GM18861 (cell line): ENCODE measurements at regions not wholly inside any gene's neighbourhood (a gene's known extent, or its start where the extent isn't known, plus 50 kb on each side); places are given as distances from the start of the nearest gene placed in this dataset.

Experiments
- ATAC-seq: cut with Tn5 transposase; IDR thresholded peaks from one replicate; pipeline ENCODE4 v1.9.1; 2021; ENCODE audit not compliant: unreplicated experiment

DNA sequence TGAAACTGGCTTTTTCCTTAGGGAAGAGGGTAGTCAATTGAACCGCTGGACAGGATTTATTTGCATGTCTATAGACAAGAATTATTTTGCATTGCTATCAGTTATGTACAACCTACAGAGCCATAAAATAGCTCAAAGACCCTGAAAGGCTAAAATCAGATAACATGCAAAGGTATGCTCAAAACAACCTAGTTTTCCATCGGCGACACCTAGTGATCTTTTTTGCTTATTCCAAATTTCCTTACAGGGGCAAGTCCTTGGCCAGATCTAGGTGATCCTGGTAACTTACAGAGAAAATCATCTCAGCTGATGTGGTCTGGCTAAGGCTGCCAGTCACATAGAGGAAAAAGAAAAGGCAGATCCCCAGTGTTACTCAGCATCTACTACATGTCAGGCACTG lies 141.2 kb upstream of the RPL38 start:
- no peak for ATAC-seq

DNA sequence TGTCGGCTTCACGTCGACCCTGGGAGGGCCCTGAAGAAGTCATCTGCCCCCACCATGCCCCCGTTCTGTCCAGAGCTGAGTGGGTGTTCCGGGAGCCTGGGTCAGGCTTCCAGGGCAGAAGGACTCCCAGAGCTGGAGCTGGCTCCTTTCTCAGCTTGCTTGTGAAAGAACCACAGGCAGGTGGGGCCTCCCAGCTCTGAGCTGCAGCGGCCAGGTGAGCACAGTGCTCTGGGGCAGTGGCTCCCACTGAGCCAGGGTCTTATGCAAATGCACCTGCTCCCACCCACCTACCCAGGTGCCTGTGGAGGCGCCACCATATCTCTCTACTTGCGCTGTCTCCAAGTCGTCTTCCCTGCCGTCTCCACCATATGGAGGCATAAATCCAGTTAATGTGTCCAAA lies 140.0 kb upstream of the RPL38 start:
- ATAC-seq = no peak

DNA sequence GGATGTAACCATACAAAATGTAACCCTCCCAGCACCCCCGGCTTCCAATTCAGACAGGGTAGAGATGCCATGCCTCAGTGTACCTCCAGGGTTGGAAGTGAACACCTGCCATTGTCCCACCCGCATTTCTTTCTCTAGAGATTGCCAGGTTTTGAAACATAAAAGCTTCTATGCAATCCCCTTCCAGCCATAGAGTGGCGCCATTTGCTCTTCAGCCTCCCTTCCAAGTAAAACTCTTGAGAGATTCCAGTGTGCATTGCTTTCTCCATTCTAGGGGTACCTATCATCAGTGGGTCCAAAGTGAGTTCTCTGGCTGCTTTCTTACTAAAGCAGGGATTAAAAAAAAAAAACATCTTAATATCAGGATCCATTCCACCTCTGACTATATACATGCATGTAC lies 133.1 kb upstream of the RPL38 start:
- ATAC-seq = no peak

DNA sequence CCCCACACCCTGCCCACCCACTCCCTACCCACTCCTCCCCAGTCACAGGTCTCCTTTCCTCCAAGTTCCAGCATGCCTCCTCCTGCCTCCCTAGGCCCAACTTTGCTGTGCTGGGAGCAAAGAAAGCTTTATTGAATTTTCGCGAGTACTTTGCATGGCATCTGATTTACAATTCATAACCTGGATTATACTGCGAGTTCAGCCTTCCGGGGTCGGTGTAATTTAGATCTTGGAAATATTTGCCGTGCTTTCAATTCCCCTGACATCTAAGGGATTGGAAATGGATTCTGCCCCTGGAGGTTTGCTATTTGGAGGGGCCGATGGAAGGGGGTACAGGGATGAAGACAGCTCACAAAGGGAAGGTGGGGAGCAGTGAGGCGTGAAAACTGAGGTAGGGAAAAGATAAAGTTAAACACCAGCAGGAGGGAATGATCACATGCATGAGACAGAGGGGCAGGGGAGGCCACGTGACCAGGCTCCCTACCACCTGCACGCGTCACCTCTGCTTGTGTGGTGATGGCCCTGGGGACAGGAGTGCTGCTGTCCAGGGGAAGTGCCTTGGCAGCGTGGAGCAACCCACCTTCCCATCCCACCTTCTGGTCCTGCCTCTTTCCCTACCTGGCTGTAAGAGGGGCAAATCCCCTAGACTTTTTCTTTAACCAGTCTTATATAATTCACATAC lies 132.3 kb upstream of the RPL38 start:
- ATAC-seq = no peak

DNA sequence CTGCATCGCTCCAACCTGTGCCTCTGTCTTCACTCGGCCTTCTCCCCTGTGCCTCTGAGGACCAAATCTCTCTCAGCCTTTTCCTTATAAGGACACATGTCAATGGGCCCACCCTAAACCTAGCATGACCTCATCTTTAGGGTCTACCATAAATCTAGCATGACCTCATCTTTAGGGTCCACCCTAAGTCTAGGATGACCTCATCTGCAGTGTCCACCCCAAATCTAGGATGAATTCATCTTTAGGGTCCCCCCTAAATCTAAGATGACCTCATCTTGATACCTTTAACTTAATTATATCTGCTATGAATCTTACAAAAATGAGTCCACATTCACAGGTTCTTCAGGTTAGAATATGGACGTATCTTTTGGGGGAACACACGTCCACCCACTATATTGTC lies 131.1 kb upstream of the RPL38 start:
- no peak for ATAC-seq

DNA sequence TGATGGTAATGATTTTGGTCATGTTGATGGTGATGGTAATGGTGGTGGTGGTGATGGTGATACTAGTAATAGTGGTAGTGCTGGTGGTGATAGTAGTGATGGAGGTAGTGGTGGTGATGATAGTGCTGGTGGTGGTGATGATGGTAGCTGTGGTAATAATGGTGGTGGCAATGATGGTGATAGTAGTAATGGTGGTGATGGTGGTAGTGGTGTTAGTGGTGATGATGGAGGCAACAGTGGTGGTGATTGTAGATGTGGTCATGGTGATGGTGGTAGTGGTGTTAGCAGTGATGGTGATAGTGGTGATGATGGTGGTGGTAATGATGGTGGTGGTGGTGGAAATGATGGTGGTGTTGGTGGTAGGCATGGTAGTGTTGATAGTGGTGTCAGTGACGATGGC lies 127.0 kb upstream of the RPL38 start:
- no peak for ATAC-seq

DNA sequence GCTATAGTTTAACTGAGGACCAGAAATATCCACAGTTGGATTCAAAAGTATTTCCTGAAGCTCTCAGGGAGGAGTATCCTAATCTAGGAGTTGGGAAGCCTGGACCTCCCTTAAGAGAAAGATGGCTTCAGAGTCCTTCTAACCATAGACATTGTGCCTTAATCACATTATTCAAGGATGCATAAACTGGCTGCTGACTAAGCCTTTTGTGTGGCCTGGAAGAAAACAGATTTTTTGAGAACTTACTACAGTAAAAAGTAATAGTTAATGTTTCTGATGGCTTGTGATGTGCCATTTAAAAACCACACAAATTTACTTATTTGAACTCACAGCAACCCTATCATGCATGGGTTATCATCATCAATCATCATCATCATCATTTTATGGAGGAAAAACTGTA lies 126.2 kb upstream of the RPL38 start:
- ATAC-seq = no peak

DNA sequence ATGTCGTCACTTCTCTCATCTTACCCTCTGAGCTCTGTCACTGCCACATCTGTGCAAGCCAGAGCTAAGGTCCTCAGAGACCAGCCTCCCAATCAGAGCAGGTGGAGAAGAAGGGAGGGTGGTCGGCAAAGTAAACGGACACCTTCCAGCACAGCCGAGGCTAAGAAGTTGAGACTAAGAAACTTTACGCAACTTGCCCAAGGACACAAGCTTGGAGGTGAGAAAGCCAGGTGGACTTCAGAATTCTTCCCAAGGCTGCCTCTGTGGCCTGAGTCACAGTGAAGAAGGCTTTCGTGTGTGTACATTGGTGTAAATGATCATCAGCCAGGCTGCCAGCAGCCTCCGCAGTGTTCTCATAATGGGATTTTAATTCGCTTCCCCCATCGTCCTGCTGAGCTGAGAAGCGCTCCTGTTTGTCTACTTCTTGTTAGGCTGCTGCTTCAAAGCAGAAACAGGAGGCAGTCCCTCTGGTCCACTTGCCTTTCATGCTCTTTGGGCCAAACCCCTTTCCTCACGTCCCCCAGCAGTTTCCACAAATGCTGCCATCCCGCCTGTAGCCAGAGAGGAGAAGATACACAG lies 125.0 kb upstream of the RPL38 start:
- no peak for ATAC-seq

DNA sequence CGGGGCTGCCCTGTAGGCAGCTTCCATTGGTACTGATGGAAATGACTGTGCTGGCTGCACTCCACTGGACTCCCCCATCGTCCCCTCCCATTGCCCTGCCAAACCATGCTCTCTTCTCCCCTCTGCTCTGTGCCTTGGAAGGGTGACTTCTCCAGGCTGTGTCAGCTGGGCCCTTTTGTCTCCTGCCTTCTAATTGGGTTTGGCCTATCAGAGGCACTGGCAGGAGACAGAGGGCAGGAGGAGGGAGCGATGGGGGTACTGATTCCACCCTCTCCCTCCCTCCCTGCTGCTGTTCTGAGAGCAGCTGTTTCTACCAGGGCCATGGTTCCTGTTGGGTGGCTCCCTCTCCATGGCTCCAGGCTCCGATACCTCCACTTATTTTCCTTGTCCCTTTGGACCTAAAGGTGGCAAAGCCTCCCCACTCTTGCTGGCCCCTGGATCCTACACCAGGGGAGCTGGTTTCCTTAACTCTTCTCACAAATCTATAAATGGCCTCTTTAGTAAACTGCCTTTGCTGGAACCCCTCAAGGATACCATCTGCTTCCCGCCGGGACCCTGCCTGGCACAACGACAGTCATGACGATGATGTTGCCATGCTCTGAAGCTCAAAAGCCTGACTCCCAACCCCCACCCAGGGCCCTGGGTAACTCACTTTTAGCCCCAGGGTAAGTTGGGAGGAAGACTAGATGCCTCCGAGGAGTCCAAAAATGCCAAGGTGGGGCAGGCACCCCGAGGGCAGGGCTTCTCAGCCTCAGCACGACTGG lies 123.8 kb upstream of the RPL38 start:
- ATAC-seq = no peak

DNA sequence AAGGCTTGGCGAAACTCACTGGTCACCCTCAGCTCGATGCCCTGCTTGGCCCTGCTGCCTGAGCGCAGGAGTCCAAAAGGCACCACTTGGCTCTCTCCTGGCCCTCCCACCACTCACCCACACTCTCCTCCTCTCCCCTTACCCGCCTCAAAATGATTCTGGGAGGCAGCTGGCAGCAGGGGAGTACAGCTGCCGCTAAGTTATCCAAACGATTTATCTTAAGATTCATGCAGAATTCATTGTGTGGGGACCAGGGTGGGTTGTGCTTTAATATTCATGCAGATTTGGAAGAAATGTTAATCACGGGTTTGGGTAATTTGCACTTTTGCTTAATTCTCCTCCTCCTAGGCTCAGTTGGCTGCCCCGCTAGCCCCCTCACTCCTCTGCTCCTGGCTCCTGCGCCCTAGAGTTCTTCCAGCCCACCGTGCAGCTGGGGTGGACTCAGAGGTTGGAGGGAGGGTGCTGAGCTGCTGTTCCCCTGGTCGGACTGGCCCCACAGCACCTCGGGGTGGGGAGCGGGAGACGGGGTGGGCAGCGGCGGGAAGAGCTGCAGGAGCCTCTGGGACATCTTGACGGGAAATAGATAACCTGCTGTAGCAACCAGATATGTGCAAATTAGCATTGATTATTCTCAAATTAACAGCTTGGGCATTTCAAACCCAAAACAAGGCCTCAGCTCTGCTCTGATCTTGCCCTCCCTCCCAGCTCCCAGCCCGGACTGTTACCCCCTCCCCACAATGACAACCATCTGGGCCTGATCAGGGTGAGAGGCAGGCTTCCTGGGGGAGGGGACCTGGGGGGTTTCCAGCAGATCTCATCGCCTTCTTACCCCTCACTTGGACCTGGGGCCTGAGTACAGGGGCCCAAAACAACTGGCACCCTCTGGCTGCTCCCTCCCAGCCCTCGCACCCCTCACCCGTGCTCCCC lies 122.6 kb upstream of the RPL38 start:
- no peak for ATAC-seq

DNA sequence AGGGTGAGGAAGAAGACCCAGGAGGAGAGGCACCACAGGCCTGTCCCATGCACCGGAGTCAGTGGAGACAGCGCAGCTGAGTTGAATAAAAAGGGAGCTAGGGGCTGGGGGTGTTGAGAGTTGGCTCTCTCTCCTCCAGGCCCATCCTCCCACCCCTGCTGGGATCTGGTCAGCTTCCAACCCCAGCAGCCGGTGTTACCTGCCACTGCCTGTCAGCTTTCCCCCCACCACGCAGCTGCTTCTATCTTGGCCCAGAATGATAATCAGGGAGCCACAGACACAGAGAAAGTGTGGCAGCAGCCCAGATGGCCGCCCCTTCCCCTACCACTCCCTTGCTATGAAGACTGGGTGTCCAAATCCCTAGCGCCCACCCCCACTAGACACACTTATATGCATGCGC lies 120.6 kb upstream of the RPL38 start:
- no peak for ATAC-seq

DNA sequence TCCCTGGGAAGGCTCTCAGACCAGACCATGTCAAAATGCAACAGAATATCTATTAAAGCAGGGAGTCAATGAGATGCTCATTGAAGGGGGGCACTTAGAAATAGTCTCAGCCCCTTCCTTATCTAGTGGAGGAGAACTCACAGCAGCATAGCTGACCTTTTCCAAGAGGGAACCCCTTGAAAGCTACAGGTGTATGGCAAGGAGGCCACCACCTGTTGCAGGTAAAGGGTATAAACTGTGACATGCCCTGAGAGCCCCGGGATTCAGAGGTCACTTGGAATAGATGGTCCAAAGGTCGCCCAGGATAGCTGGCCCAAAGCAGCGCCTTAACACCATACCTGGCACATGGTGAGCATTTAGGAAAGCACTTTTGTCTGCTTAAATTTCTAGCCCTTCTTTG lies 120.2 kb upstream of the RPL38 start:
- no peak for ATAC-seq

DNA sequence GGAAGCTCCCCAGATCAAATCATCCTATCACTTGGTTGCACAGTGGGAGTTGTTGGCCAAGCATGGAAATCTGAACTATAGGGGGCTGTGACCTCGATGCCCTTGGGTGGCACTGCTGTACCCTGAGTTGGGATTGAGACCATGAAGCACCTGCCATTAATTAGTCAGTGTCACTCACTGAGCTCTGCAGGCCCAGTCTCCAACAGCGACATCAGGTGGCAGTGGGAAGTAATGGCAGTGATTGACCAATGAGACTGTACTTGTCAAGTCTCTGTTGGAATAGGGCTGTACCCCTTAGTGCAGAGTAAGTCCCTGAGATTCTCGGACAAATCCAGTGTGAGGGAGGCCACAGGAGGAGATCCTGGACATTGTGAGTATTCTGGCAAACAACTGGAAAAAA lies 118.0 kb upstream of the RPL38 start:
- no peak for ATAC-seq

DNA sequence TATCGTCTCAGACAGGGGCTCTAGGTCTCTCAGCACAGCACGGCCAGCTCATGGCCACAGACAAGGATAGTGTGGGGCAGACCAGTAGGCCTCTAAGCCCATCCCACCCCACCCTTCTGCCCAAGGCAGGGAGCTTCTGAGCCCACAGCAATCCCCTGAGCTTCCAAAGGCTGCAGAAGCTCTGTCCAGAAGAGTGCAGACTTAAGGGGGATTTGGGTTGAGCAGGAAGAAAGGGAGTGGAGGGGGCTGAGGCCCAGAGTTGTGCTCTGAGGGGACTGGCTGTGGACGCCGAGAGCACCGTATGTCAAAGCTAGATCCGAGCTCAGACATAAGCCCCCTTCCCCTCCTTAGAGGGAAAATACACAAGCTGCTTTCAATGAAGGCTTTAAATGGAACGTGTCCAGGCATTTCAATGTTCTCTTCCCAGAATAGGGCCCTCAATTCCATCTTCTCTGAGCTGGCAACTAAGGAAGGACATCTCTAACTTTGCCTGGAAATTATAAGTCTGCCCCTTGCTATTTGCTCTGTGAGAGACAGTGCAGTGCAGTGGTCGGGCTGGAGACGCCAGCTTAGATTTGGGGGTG lies 116.4 kb upstream of the RPL38 start:
- ATAC-seq = no peak

DNA sequence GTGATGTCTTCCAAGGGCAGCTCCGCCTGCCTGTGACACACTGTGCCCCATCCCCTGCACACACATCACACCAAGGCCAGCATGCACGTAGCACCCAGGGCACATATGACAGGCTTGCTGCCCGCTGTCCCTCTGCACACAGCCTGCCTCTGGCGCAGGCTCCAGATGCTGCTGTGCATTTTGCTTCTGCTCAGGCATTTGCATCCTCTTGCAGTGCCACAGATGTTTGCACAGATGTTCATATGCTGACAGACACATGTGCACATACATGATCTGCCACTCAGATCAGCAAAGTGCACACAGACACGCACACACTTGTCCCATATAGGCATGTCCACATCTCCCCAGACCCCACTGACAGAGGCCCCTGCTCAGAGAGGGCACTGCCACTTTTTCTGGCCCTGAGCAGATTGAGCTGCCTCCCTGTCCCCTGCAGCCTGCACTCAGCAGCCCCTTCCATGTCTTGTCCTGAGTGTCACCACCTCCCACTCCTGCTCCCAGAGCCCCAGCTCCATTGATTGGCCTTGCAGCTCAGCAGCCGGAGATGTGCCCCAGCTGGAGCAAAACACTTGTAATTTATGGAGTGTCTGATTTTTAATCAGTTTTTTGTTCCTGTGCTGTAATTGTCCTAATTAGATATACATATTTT lies 115.1 kb upstream of the RPL38 start:
- no peak for ATAC-seq

DNA sequence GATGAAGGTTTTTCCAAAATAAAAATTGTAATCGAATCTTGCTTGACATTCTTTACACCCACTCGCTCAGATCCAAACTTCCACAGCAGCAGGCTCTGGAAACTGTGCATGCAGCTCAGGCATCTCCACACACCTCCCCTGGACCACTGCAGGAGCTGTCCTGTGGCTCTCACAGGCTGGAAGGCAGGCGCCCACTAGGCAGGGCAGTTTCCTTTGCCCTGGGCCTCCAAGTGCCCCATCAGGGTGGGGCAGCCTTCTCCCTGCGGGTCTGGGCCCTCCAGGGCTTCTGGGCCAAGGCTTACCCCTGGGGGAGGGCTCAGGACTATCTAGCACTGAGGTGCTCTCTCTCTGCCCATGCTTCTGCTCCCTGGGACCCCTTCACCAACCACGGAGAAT lies 114.5 kb upstream of the RPL38 start:
- no peak for ATAC-seq

DNA sequence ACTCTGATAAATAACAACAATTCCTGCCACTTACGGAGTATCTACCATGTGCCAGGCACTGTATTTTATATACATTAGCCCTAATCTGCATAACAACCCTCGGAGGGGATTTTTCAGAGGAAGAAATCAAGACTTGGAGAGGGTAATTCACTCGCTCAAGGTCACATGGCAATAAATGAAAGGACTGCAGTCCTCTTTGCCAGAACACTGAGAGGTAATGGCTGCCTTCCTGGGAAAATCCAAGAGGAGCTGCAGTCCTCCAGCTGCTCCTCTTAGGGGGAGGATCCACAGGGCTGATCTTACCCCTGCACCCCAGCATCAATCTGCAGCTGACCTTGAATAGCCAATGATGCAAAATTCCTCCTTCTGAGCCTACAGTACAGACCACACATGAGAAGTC lies 114.1 kb upstream of the RPL38 start:
- no peak for ATAC-seq

DNA sequence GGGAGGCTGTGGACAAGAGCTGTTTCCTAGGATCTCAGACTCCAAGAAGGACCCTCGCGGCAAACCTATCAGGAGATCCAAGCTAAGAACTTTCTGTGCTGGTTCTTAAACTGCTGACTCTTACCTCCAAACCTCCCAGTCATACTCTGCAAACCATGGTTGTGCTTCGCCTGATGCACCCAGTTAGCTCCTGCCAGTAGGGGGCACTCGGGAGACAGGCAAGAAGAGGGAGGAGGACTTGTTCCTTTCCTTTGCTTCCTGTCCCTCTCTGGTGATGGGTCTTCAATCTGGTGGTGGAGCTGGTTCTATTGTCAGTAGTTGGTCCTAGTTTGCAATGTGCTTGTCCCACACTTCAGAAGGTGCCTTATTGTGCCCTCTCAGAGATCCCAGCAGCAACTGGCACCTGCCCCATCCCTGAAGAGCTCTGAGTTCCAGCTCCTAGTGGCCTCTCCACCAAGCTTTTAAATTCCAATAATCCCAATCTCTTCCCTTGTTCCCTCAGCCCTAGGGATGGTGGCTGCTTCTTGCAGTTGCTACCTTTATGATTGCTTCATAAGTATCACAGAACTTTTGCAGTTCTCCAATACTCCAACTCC lies 113.5 kb upstream of the RPL38 start:
- ATAC-seq = no peak

DNA sequence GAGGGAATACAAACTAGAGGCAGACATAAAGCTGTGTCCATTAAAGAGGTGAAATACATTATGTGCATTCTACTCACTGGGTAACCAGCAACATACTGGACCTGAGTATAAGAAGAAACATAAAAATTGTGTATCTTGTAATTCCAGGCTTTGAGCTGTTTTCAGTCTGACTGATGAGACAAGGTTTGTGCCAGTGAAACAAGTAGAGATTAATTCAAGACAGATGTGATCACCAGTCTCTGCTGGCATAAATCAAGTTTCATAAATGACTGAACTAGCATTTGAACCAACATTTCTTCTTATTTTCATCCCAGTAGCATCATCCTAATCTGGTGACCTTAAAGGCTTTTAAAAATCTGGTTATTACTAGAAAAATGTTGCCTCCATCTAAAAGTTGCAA lies 108.8 kb upstream of the RPL38 start:
- ATAC-seq = no peak

DNA sequence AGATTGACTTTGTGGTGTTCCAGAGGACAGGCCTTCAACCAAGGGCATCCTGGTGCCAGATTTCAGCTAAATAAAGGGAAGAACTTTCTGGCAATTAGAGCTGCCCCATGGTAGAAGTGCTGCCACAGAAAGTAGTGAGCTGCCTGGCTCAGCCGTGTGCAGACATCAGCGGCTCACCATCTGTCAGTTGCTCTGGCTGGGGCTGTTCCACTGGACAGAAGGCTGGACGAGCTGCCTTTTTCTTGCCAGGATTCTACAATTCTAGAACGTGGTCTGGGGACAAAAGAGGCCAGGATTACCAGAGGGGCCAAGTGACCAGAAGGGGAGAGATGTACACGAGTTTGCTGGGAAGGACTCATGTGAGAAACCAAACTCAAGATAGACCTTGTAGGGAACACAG lies 107.0 kb upstream of the RPL38 start:
- ATAC-seq = no peak
